Spleen (tissue), 7 donors: ENCODE measurements at regions not wholly inside any gene's neighbourhood (a gene's known extent, or its start where the extent isn't known, plus 50 kb on each side); places are given as distances from the start of the nearest gene placed in this dataset.

Source experiments
- CTCF ChIP-seq, 11 experiments: fragments of 200-600 bp in 7 of 11; fragments of 450-650 bp in 4 of 11; sonication (generic) in 4 of 11; IDR thresholded peaks in 8 of 11; conservative IDR thresholded peaks in 3 of 11; 1 replicate in 7 of 11; 2 replicates in 4 of 11; pipeline versions ENCODE4 v1.4.0 to v1.8.0; 2016 to 2021; ENCODE audit warnings: antibody characterized with exemption in 11 of 11, inconsistent platforms in 4 of 11, mild to moderate bottlenecking in 1 of 11
- POLR2A ChIP-seq, 3 donors: fragments of 450-650 bp; IDR thresholded peaks; one replicate each; pipeline ENCODE4 v1.5.1; 2017; ENCODE audit warnings: antibody characterized with exemption in 3 of 3, mild to moderate bottlenecking in 1 of 3
- POLR2AphosphoS5 ChIP-seq, 3 donors: sonication (generic); formaldehyde crosslinking; IDR thresholded peaks; one replicate each; pipeline ENCODE4 v1.5.1; 2017; ENCODE audit warnings: antibody characterized with exemption in 3 of 3
- donor health status: DM: no; HTN: no; CAD: no; lungs with moderate emphysema.
- donor health status: DM: no; HTN: no; CAD: no.
- donor health status: DM: no; HTN: no; CAD: no.

- TF ChIP-seq CTCF (IDR thresholded peaks at IDR 0.05 in 8 of 11, conservative IDR thresholded peaks at IDR 0.05 in 3 of 11) = no peak
- no peak for TF ChIP-seq POLR2AphosphoS5 (IDR thresholded peaks at IDR 0.05)
- TF ChIP-seq POLR2A (IDR thresholded peaks at IDR 0.05) = no peak
Observed at GRCh38 chr2:76391678-76392077, 681.0 kb upstream of the GCFC2 start.
